AG04449 (cell line): ENCODE measurements at regions not wholly inside any gene's neighbourhood (a gene's known extent, or its start where the extent isn't known, plus 50 kb on each side); places are given as distances from the start of the nearest gene placed in this dataset.

ENCODE experiments used
- CTCF ChIA-PET: fragments of 350-600 bp; formaldehyde crosslinking; extraction: SDS; loops from one replicate; lab custom pipeline; 2021; ENCODE audit warnings: antibody characterized with exemption; lab: Yijun Ruan, JAX
- POLR2A ChIA-PET: fragments of 400-600, 350-600 bp; formaldehyde crosslinking; extraction: SDS; loops from one replicate; lab custom pipeline; 2020; ENCODE audit warnings: antibody characterized with exemption, inconsistent platforms; lab: Yijun Ruan, JAX
- DNase-seq: peaks from one replicate; pipeline ENCODE4 v3.0.0-alpha.2; 2010; ENCODE audit warnings: low read depth, low spot score
- H3K4me3 ChIP-seq: 2 replicates; pipeline ENCODE4 v1.5.1; 2011; ENCODE audit warnings: low read depth, mild to moderate bottlenecking, control low read depth, low read length
- CTCF ChIP-seq: IDR thresholded peaks from one replicate; pipeline ENCODE4 v1.5.1; 2011; ENCODE audit warnings: mild to moderate bottlenecking, moderate library complexity, low read length, control low read depth, inconsistent platforms; ENCODE audit not compliant: insufficient read depth; ENCODE audit errors: missing control alignments

- no peak for DNase-seq
- no peak overlapping the region for H3K4me3 ChIP-seq
- POLR2A ChIA-PET: no interaction called here
- CTCF ChIA-PET: interaction anchor here (1.8 kb wide), 1 partner anchor 10 kb away, joined by 4 read pairs; no protein-coding TSS in a partner anchor
- TF ChIP-seq CTCF: no peak
Observed at GRCh38 chr22:42194104-42194851, 63.7 kb upstream of the CYP2D6 start.

GRCh38 chr22:42192547-42192946 lies 61.9 kb upstream of the CYP2D6 start:
- no peak overlapping the region for H3K4me3 ChIP-seq
- POLR2A ChIA-PET: no interaction called here
- no peak for TF ChIP-seq CTCF
- no peak for DNase-seq
- CTCF ChIA-PET: interaction anchor here (1.8 kb wide), 1 partner anchor 8 kb away, joined by 4 read pairs; no protein-coding TSS in a partner anchor

GRCh38 chr22:42190274-42190673 lies 59.7 kb upstream of the CYP2D6 start:
- no peak for DNase-seq
- TF ChIP-seq CTCF: no peak
- H3K4me3 ChIP-seq: no peak overlapping the region
- ChIA-PET POLR2A (no interaction called here), CTCF (interaction anchor here (2.8 kb wide), 1 partner anchor 254 kb away, joined by 9 read pairs; no protein-coding TSS in a partner anchor)

- no peak overlapping the region for H3K4me3 ChIP-seq
- ChIA-PET CTCF (interaction anchor here (2.8 kb wide), 1 partner anchor 254 kb away, joined by 9 read pairs; no protein-coding TSS in a partner anchor), POLR2A (no interaction called here)
- no peak for DNase-seq
- TF ChIP-seq CTCF: no peak
Observed at GRCh38 chr22:42189761-42190160, 59.2 kb upstream of the CYP2D6 start.

GRCh38 chr22:42188808-42189447 lies 58.3 kb upstream of the CYP2D6 start:
- POLR2A ChIA-PET: no interaction called here
- CTCF ChIA-PET: interaction anchor here (1.2 to 2.8 kb wide), 2 partner anchors 30 to 255 kb away, joined by 3 to 9 read pairs; no protein-coding TSS in a partner anchor
- no peak for TF ChIP-seq CTCF
- no peak for DNase-seq
- no peak overlapping the region for H3K4me3 ChIP-seq

GRCh38 chr22:42187646-42188045 lies 57.0 kb upstream of the CYP2D6 start:
- no peak for DNase-seq
- no peak for TF ChIP-seq CTCF
- no peak overlapping the region for H3K4me3 ChIP-seq
- CTCF ChIA-PET: interaction anchor here (1.2 to 1.5 kb wide), 2 partner anchors 31 to 96 kb away, joined by 3 to 5 read pairs; partner anchors contain the start of gene NDUFA6
- POLR2A ChIA-PET: no interaction called here
